PFSK-1 (cell line): ENCODE measurements at regions not wholly inside any gene's neighbourhood (a gene's known extent, or its start where the extent isn't known, plus 50 kb on each side); places are given as distances from the start of the nearest gene placed in this dataset.

Experiments
- FOXP2 ChIP-seq: optimal IDR thresholded peaks from 2 replicates; pipeline ENCODE3; 2011; ENCODE audit warnings: borderline replicate concordance, control low read depth, inconsistent platforms; ENCODE audit not compliant: insufficient read depth; ENCODE audit errors: extremely low read length, extremely low read depth
- POLR2AphosphoS5 ChIP-seq: IDR thresholded peaks from 2 replicates; pipeline ENCODE4 v1.6.1; 2012; ENCODE audit warnings: low read depth, mild to moderate bottlenecking, control low read depth, low read length, moderate library complexity
- SIN3A ChIP-seq: IDR thresholded peaks from 2 replicates; pipeline ENCODE4 v1.6.1; 2012; ENCODE audit warnings: mild to moderate bottlenecking, low read length, moderate library complexity, borderline replicate concordance; ENCODE audit not compliant: insufficient read depth
- TAF1 ChIP-seq: IDR thresholded peaks from 2 replicates; pipeline ENCODE4 v1.6.1; 2012; ENCODE audit warnings: low read length, control low read depth, borderline replicate concordance; ENCODE audit not compliant: insufficient read depth
- TF ChIP-seq, protein P1 (sequence below), 2 experiments: IDR thresholded peaks; 2 replicates each; pipeline versions ENCODE4 v1.6.1 to v1.8.0; 2011 to 2012; ENCODE audit warnings: low read depth in 2 of 2, low read length in 2 of 2, control low read depth in 1 of 2, inconsistent platforms in 1 of 2, mild to moderate bottlenecking in 1 of 2, moderate library complexity in 1 of 2; ENCODE audit not compliant: insufficient read depth in 1 of 2

GRCh38 chr12:90390947-90391346 is 564.0 kb downstream of the CCER1 start:
- TF ChIP-seq FOXP2 (no peak), TAF1 (no peak), POLR2AphosphoS5 (no peak), SIN3A (no peak)
- TF ChIP-seq, protein P1, sequence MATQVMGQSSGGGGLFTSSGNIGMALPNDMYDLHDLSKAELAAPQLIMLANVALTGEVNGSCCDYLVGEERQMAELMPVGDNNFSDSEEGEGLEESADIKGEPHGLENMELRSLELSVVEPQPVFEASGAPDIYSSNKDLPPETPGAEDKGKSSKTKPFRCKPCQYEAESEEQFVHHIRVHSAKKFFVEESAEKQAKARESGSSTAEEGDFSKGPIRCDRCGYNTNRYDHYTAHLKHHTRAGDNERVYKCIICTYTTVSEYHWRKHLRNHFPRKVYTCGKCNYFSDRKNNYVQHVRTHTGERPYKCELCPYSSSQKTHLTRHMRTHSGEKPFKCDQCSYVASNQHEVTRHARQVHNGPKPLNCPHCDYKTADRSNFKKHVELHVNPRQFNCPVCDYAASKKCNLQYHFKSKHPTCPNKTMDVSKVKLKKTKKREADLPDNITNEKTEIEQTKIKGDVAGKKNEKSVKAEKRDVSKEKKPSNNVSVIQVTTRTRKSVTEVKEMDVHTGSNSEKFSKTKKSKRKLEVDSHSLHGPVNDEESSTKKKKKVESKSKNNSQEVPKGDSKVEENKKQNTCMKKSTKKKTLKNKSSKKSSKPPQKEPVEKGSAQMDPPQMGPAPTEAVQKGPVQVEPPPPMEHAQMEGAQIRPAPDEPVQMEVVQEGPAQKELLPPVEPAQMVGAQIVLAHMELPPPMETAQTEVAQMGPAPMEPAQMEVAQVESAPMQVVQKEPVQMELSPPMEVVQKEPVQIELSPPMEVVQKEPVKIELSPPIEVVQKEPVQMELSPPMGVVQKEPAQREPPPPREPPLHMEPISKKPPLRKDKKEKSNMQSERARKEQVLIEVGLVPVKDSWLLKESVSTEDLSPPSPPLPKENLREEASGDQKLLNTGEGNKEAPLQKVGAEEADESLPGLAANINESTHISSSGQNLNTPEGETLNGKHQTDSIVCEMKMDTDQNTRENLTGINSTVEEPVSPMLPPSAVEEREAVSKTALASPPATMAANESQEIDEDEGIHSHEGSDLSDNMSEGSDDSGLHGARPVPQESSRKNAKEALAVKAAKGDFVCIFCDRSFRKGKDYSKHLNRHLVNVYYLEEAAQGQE (IDR thresholded peaks at IDR 0.05; ENCODE audit: insufficient read depth in 1 of 2, low read depth in 2 of 2, low read length in 2 of 2) = no peak

DNA sequence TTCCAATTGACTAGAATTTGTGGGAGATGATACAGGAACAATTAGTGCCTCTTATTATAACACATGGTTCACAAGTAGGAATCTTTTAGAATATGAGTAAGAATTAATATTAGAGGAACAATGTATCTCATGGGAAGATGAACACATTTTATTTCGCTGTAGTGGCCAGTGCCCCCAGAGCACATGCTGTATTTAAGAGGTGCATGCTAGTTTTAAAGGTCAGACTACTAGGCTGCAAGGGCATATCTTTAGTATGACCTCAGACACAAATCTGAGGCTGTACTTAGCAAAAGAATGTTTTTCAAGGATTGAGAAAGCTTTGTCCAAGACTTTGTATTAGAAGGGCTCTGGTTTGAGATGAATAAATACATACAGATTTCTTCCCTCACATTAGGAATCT is 586.9 kb downstream of the CCER1 start:
- TF ChIP-seq, protein P1 (IDR thresholded peaks at IDR 0.05; ENCODE audit: insufficient read depth in 1 of 2, low read depth in 2 of 2, low read length in 2 of 2) = no peak
- no peak for TF ChIP-seq SIN3A
- no peak for TF ChIP-seq TAF1
- no peak for TF ChIP-seq POLR2AphosphoS5
- no peak for TF ChIP-seq FOXP2

DNA sequence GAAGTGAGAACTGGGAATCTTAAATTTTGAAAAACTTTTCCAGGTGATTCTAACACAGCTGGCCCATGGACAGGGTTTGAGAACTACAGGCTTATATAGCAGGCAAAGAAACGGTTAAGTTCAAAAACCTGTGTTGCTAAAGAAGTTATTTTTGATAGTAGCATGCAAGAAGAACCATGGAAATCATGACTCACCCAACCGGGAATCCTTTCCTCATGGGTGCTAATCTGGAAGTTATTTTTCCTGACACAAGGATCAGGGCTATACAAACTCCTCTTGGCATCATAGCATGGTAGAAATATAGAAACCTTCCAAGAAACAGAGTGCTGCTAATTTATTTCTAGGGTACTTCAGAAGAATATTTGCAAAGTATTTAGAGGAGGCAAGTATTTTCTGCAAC is 588.7 kb downstream of the CCER1 start:
- TF ChIP-seq, protein P1 (IDR thresholded peaks at IDR 0.05; ENCODE audit: insufficient read depth in 1 of 2, low read depth in 2 of 2, low read length in 2 of 2) = no peak
- TF ChIP-seq SIN3A = no peak
- no peak for TF ChIP-seq POLR2AphosphoS5
- TF ChIP-seq FOXP2 = no peak
- no peak for TF ChIP-seq TAF1

DNA sequence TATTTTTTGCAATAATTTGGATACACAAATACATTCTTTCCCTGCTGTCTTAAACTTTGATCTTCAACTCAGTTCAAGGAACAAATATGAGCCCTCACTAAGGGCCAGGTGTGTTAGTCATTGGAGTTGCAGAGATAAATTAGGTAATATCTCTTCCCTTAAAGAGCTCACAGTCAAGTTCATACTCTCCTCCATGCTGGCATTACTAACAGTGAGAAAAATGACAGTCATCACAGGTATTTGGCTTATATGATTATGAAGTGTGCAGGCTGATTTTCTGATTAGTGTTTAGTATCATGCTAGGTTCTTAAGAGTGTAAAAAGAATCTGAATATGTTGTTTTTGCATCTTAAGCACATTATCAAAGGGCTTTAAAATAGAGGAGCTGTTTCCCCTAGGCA is 594.7 kb downstream of the CCER1 start:
- no peak for TF ChIP-seq FOXP2

DNA sequence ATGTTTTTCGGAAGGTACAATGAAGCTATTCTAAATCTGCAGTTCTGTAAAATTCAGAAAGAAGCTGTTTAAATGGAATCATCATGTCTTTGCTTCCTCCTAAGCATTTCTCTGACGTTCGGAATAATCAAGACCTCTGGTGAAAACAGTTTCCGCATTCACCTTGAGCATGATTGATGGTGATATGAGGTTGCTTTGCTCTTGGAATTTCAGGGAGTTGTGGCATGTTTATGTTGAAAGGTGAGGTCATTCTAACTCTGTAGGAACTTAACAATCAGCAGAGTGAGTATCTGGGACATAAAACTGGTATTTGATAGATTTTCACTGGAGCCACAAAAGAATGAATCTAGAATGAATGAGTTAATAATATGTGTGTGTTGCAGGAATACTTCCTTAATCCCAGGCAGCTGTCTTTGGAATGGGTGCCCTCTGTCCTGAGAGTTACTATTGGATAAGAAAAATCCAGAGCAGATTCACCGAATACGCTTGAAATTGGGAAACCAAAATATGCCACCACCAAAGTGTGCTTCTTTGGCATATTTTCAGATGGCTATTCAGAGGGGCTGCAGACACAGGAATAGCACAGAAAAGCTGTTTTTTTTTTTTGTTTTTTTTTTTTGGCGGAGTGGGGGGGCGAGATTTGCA is 599.1 kb downstream of the CCER1 start:
- no peak for TF ChIP-seq POLR2AphosphoS5
- TF ChIP-seq SIN3A = no peak
- TF ChIP-seq, protein P1 (IDR thresholded peaks at IDR 0.05; ENCODE audit: insufficient read depth in 1 of 2, low read depth in 2 of 2, low read length in 2 of 2) = no peak
- TF ChIP-seq TAF1 = no peak
- no peak for TF ChIP-seq FOXP2
